ENCODE measurements at regions not wholly inside any gene's neighbourhood (a gene's known extent, or its start where the extent isn't known, plus 50 kb on each side); places are given as distances from the start of the nearest gene placed in this dataset.

- no peak for TF ChIP-seq POLR2A (IDR thresholded peaks at IDR 0.05; ENCODE audit: low read length)
- TF ChIP-seq GATA1 (IDR thresholded peaks at IDR 0.05; ENCODE audit: low read depth, low read length), result no peak
Measured at GRCh38 chr9:89658931-89659330, 54.1 kb downstream of the GADD45G start.
